C4-2B (cell line): ENCODE measurements at regions not wholly inside any gene's neighbourhood (a gene's known extent, or its start where the extent isn't known, plus 50 kb on each side); places are given as distances from the start of the nearest gene placed in this dataset.

Experiments used
- ZFX ChIP-seq: fragments of 450-650 bp; IDR thresholded peaks from 2 replicates; pipeline ENCODE4 v1.6.1; 2017
- TF ChIP-seq, protein P1 (sequence below): fragments of 450-650 bp; conservative IDR thresholded peaks from 2 replicates; pipeline ENCODE4 v1.5.1; 2017; ENCODE audit warnings: mild to moderate bottlenecking

DNA sequence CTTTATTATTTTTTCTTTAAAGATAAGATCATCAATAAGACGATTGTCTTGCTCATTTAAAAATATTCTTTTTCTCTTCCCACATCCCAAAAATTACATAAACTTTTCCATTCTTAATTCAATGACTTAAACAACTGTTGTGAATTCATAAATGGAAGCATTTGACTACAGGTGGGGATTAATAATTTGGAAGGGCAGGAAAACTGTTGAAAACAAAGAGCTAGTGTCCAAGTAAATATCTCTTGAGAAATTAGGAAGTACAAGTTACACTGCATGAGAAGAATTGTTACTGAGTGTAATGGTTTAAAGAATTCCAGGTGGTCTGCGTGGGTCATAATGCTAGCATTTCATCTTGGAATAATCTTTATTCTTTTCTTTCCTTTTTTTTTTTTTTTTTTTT lies 634.8 kb upstream of the ZEB2 start:
- TF ChIP-seq, protein P1, sequence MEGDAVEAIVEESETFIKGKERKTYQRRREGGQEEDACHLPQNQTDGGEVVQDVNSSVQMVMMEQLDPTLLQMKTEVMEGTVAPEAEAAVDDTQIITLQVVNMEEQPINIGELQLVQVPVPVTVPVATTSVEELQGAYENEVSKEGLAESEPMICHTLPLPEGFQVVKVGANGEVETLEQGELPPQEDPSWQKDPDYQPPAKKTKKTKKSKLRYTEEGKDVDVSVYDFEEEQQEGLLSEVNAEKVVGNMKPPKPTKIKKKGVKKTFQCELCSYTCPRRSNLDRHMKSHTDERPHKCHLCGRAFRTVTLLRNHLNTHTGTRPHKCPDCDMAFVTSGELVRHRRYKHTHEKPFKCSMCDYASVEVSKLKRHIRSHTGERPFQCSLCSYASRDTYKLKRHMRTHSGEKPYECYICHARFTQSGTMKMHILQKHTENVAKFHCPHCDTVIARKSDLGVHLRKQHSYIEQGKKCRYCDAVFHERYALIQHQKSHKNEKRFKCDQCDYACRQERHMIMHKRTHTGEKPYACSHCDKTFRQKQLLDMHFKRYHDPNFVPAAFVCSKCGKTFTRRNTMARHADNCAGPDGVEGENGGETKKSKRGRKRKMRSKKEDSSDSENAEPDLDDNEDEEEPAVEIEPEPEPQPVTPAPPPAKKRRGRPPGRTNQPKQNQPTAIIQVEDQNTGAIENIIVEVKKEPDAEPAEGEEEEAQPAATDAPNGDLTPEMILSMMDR: no peak
- TF ChIP-seq ZFX: no peak
